GM12878 (cell line): ENCODE measurements at regions not wholly inside any gene's neighbourhood (a gene's known extent, or its start where the extent isn't known, plus 50 kb on each side); places are given as distances from the start of the nearest gene placed in this dataset.

Source experiments
- BCL3 ChIP-seq: IDR thresholded peaks from 2 replicates; pipeline ENCODE4 v1.6.1; 2011; ENCODE audit warnings: borderline replicate concordance, low read depth, mild to moderate bottlenecking, moderate library complexity, low read length; ENCODE audit not compliant: insufficient read depth, poor library complexity, severe bottlenecking
- CHD4 ChIP-seq: fragments of 200-600 bp; sonication (generic); IDR thresholded peaks from 2 replicates; pipeline ENCODE4 v1.6.1; 2016; ENCODE audit warnings: mild to moderate bottlenecking
- CREM ChIP-seq: IDR thresholded peaks from 2 replicates; pipeline ENCODE4 v1.6.1; 2014; ENCODE audit warnings: antibody characterized with exemption, low read depth
- CTCF ChIP-seq, 3 experiments: IDR thresholded peaks in 2 of 3; conservative IDR thresholded peaks in 1 of 3; 2 replicates each; pipeline ENCODE4 v1.5.1; 2011; ENCODE audit warnings: low read depth in 3 of 3, low read length in 3 of 3, mild to moderate bottlenecking in 3 of 3, control low read depth in 2 of 3, moderate library complexity in 2 of 3, inconsistent platforms in 1 of 3, mixed read lengths in 1 of 3; ENCODE audit not compliant: control insufficient read depth in 2 of 3, insufficient read depth in 1 of 3; ENCODE audit errors: extremely low read depth in 1 of 3
- EZH2 ChIP-seq: IDR thresholded peaks from 2 replicates; pipeline ENCODE4 v1.6.1; 2012; ENCODE audit warnings: low read depth, mild to moderate bottlenecking, control low read depth, inconsistent platforms, low read length, borderline replicate concordance; ENCODE audit not compliant: control insufficient read depth
- FOS ChIP-seq: IDR thresholded peaks from 3 replicates; pipeline ENCODE4 v1.6.1; 2011; ENCODE audit warnings: borderline replicate concordance; ENCODE audit not compliant: insufficient read length; ENCODE audit errors: extremely low read depth
- MEF2A ChIP-seq: IDR thresholded peaks from 2 replicates; pipeline ENCODE4 v1.6.1; 2011; ENCODE audit warnings: low read depth, mild to moderate bottlenecking, low read length, moderate library complexity; ENCODE audit not compliant: insufficient read depth
- MTA2 ChIP-seq: fragments of 450-650 bp; IDR thresholded peaks from 2 replicates; pipeline ENCODE4 v1.6.1; 2016; ENCODE audit warnings: low read depth, mild to moderate bottlenecking, moderate library complexity
- RFX5 ChIP-seq: IDR thresholded peaks from 2 replicates; pipeline ENCODE4 v1.6.1; 2011; ENCODE audit warnings: low read depth, low read length, improper control_type of control experiment
- SMC3 ChIP-seq: IDR thresholded peaks from 2 replicates; pipeline ENCODE4 v1.6.1; 2011; ENCODE audit warnings: low read length, improper control_type of control experiment, borderline replicate concordance
- SUZ12 ChIP-seq: fragments of 200-600 bp; sonication (generic); IDR thresholded peaks from one replicate; pipeline ENCODE4 v1.6.1; 2018; ENCODE audit warnings: antibody characterized with exemption, mild to moderate bottlenecking; ENCODE audit not compliant: unreplicated experiment
- TF ChIP-seq, protein P1 (sequence below): fragments of 450-650 bp; IDR thresholded peaks from 2 replicates; pipeline ENCODE4 v1.6.1; 2014; ENCODE audit warnings: mild to moderate bottlenecking

DNA sequence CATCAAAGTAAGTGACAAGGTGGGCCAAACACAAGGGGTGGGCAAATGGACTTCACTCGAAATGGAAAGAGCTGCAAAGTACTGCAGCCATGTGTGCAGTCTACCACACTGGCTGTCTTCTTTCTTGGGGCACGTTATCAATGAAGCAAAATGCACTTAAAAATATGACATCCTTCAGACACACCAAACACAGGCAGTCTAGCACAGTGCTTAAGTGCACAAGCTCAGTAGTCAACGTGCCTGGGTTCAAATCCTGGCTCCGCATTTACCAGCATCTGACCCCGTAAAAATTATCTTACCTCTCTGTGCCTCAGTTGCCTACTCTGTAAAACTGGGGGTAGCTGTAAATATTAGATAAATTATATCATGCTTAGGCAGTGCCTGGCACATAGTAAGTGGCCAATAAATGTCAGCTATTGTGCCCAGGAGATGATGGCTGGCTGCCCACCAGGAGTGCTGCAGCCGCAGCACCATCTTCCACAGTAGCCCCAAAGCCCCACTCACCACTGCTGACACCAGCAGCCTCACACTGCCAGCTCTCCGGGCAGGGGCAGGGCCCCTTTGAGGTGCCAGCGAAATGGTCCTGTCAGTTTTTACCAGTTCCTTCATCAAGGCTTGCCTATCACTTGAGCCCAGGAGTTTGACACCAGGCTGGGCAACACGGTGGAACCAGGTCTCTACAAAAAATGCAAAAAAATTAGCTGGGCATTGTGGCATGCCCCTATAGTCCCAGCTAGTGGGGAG, 121.8 kb upstream of the SLC1A4 start:
- TF ChIP-seq, protein P1, sequence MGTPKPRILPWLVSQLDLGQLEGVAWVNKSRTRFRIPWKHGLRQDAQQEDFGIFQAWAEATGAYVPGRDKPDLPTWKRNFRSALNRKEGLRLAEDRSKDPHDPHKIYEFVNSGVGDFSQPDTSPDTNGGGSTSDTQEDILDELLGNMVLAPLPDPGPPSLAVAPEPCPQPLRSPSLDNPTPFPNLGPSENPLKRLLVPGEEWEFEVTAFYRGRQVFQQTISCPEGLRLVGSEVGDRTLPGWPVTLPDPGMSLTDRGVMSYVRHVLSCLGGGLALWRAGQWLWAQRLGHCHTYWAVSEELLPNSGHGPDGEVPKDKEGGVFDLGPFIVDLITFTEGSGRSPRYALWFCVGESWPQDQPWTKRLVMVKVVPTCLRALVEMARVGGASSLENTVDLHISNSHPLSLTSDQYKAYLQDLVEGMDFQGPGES = no peak
- TF ChIP-seq EZH2 = no peak
- TF ChIP-seq CHD4 = no peak
- no peak for TF ChIP-seq SUZ12
- no peak for TF ChIP-seq CTCF (IDR thresholded peaks at IDR 0.05 in 2 of 3, conservative IDR thresholded peaks at IDR 0.05 in 1 of 3; ENCODE audit: control insufficient read depth in 2 of 3, extremely low read depth in 1 of 3, insufficient read depth in 1 of 3, low read depth in 3 of 3, low read length in 3 of 3)
- no peak for TF ChIP-seq SMC3
- no peak for TF ChIP-seq BCL3
- TF ChIP-seq MEF2A = no peak
- TF ChIP-seq RFX5 = no peak
- TF ChIP-seq FOS = no peak
- TF ChIP-seq MTA2 = no peak
- TF ChIP-seq CREM = no peak
